SK-N-SH treated with all-trans-retinoic acid at 6 μM for 48 hours (cell line): ENCODE measurements at regions not wholly inside any gene's neighbourhood (a gene's known extent, or its start where the extent isn't known, plus 50 kb on each side); places are given as distances from the start of the nearest gene placed in this dataset.

Experiments used
- ATAC-seq: fragments of 200-7000 bp; cut with Tn5 transposase; 3 replicates; pipeline ENCODE4 v1.9.1; 2020; ENCODE audit warnings: mild to moderate bottlenecking, moderate library complexity
- ARNTL ChIP-seq: fragments of 450-650 bp; formaldehyde crosslinking; IDR thresholded peaks from 2 replicates; pipeline ENCODE4 v1.5.0; 2020; ENCODE audit warnings: low read depth, mild to moderate bottlenecking, moderate library complexity, borderline replicate concordance
- BACH2 ChIP-seq: fragments of 250-450 bp; sonication (Bioruptor Pico); IDR thresholded peaks from 2 replicates; pipeline ENCODE4 v1.9.0; 2021; ENCODE audit warnings: mild to moderate bottlenecking, borderline replicate concordance
- CSDC2 ChIP-seq: fragments of 250-450 bp; sonication (Bioruptor Pico); IDR thresholded peaks from 2 replicates; pipeline ENCODE4 v1.5.0; 2020; ENCODE audit warnings: mild to moderate bottlenecking, moderate library complexity
- ESRRG ChIP-seq: fragments of 250-450 bp; sonication (Bioruptor Pico); IDR thresholded peaks from 2 replicates; pipeline ENCODE4 v1.6.1; 2021; ENCODE audit warnings: mild to moderate bottlenecking
- GLIS3 ChIP-seq: fragments of 250-450 bp; sonication (Bioruptor Pico); IDR thresholded peaks from 2 replicates; pipeline ENCODE4 v1.5.0; 2020; ENCODE audit warnings: mild to moderate bottlenecking, moderate library complexity
- ISL1 ChIP-seq: fragments of 250-450 bp; sonication (Bioruptor Pico); IDR thresholded peaks from 2 replicates; pipeline ENCODE4 v2.1.2; 2022; ENCODE audit warnings: mild to moderate bottlenecking, moderate library complexity
- OSR1 ChIP-seq: fragments of 250-450 bp; sonication (Bioruptor Pico); IDR thresholded peaks from 2 replicates; pipeline ENCODE4 v1.8.0; 2022; ENCODE audit warnings: moderate library complexity, mild to moderate bottlenecking, inconsistent platforms
- PPARA ChIP-seq: fragments of 250-450 bp; sonication (Bioruptor Pico); IDR thresholded peaks from 2 replicates; pipeline ENCODE4 v1.5.0; 2020; ENCODE audit warnings: mild to moderate bottlenecking, borderline replicate concordance
- RARB ChIP-seq: fragments of 250-450 bp; sonication (Bioruptor Pico); IDR thresholded peaks from 2 replicates; pipeline ENCODE4 v1.8.0; 2021; ENCODE audit warnings: mild to moderate bottlenecking, moderate library complexity
- SNAI2 ChIP-seq: fragments of 250-450 bp; sonication (Bioruptor Pico); IDR thresholded peaks from 2 replicates; pipeline ENCODE4 v1.5.0; 2020; ENCODE audit warnings: mild to moderate bottlenecking, moderate library complexity
- TOX ChIP-seq: fragments of 250-450 bp; sonication (Bioruptor Pico); IDR thresholded peaks from 2 replicates; pipeline ENCODE4 v1.8.0; 2021; ENCODE audit warnings: mild to moderate bottlenecking, moderate library complexity, borderline replicate concordance
- ZC3H10 ChIP-seq: fragments of 250-450 bp; sonication (Bioruptor Pico); IDR thresholded peaks from 2 replicates; pipeline ENCODE4 v1.5.1; 2021; ENCODE audit warnings: mild to moderate bottlenecking, moderate library complexity
- ZFP3 ChIP-seq: fragments of 250-450 bp; sonication (Bioruptor Pico); IDR thresholded peaks from 2 replicates; pipeline ENCODE4 v1.5.0; 2020; ENCODE audit warnings: mild to moderate bottlenecking, moderate library complexity
- ZNF565 ChIP-seq: fragments of 450-650 bp; formaldehyde crosslinking; conservative IDR thresholded peaks from 2 replicates; pipeline ENCODE4 v1.5.0; 2020; ENCODE audit warnings: low read depth, mild to moderate bottlenecking, moderate library complexity
- ZNF70 ChIP-seq: fragments of 450-650 bp; formaldehyde crosslinking; IDR thresholded peaks from 2 replicates; pipeline ENCODE4 v1.5.0; 2020; ENCODE audit warnings: mild to moderate bottlenecking, moderate library complexity
- ZNF8 ChIP-seq: fragments of 450-650 bp; formaldehyde crosslinking; IDR thresholded peaks from 2 replicates; pipeline ENCODE4 v1.5.0; 2020; ENCODE audit warnings: mild to moderate bottlenecking, moderate library complexity
- TF ChIP-seq, protein P1 (sequence below): fragments of 250-450 bp; sonication (Bioruptor Pico); IDR thresholded peaks from 2 replicates; pipeline ENCODE4 v1.8.0; 2021; ENCODE audit warnings: low read depth, mild to moderate bottlenecking, moderate library complexity, borderline replicate concordance
- TF ChIP-seq, protein P2 (sequence below): fragments of 250-450 bp; sonication (Bioruptor Pico); IDR thresholded peaks from 2 replicates; pipeline ENCODE4 v1.5.0; 2020; ENCODE audit warnings: mild to moderate bottlenecking, moderate library complexity
- TF ChIP-seq, protein P3 (sequence below): fragments of 250-450 bp; sonication (Bioruptor Pico); IDR thresholded peaks from 2 replicates; pipeline ENCODE4 v1.8.0; 2020; ENCODE audit warnings: mild to moderate bottlenecking, moderate library complexity, borderline replicate concordance
- TF ChIP-seq, protein P4 (sequence below): fragments of 250-450 bp; sonication (Bioruptor Pico); IDR thresholded peaks from 2 replicates; pipeline ENCODE4 v1.5.1; 2021; ENCODE audit warnings: mild to moderate bottlenecking, moderate library complexity
- TF ChIP-seq, protein P5 (sequence below): fragments of 250-450 bp; sonication (Bioruptor Pico); IDR thresholded peaks from 2 replicates; pipeline ENCODE4 v1.5.1; 2020; ENCODE audit warnings: low read depth, mild to moderate bottlenecking, moderate library complexity

DNA sequence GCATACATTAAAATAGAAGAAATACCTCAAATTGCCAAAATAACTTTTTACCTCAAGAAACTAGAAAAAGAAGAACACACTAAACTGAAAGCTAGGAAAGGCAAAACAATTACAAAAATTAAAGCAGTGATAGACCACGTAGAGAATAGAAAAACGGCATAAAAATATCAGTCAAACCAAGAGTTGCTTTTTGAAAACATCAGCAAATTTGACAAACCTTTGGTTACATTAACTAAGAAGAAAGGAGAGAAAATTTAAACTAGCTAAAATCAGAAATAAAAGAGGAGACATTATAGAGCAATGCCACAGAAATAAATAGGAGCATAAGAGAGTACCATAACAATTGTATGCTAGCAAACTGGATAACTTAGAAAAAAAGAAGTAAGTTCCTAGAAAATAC, 553.8 kb downstream of the CCER1 start:
- ATAC-seq, result no peak
- TF ChIP-seq ESRRG (CRISPR knock-in tag) (no peak), ZFP3 (no peak), SNAI2 (CRISPR knock-in tag) (no peak), RARB (CRISPR knock-in tag) (no peak), BACH2 (CRISPR knock-in tag) (no peak), OSR1 (CRISPR knock-in tag) (no peak), ARNTL (CRISPR knock-in tag) (no peak), GLIS3 (no peak), PPARA (CRISPR knock-in tag) (no peak), ZNF8 (CRISPR knock-in tag) (no peak), ZC3H10 (CRISPR knock-in tag) (no peak), ZNF565 (CRISPR knock-in tag) (no peak)
- TF ChIP-seq, protein P1, sequence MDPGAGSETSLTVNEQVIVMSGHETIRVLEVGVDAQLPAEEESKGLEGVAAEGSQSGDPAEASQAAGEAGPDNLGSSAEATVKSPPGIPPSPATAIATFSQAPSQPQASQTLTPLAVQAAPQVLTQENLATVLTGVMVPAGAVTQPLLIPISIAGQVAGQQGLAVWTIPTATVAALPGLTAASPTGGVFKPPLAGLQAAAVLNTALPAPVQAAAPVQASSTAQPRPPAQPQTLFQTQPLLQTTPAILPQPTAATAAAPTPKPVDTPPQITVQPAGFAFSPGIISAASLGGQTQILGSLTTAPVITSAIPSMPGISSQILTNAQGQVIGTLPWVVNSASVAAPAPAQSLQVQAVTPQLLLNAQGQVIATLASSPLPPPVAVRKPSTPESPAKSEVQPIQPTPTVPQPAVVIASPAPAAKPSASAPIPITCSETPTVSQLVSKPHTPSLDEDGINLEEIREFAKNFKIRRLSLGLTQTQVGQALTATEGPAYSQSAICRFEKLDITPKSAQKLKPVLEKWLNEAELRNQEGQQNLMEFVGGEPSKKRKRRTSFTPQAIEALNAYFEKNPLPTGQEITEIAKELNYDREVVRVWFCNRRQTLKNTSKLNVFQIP, result no peak
- TF ChIP-seq, protein P2, sequence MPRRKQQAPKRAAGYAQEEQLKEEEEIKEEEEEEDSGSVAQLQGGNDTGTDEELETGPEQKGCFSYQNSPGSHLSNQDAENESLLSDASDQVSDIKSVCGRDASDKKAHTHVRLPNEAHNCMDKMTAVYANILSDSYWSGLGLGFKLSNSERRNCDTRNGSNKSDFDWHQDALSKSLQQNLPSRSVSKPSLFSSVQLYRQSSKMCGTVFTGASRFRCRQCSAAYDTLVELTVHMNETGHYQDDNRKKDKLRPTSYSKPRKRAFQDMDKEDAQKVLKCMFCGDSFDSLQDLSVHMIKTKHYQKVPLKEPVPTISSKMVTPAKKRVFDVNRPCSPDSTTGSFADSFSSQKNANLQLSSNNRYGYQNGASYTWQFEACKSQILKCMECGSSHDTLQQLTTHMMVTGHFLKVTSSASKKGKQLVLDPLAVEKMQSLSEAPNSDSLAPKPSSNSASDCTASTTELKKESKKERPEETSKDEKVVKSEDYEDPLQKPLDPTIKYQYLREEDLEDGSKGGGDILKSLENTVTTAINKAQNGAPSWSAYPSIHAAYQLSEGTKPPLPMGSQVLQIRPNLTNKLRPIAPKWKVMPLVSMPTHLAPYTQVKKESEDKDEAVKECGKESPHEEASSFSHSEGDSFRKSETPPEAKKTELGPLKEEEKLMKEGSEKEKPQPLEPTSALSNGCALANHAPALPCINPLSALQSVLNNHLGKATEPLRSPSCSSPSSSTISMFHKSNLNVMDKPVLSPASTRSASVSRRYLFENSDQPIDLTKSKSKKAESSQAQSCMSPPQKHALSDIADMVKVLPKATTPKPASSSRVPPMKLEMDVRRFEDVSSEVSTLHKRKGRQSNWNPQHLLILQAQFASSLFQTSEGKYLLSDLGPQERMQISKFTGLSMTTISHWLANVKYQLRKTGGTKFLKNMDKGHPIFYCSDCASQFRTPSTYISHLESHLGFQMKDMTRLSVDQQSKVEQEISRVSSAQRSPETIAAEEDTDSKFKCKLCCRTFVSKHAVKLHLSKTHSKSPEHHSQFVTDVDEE (CRISPR knock-in tag), result no peak
- TF ChIP-seq, protein P3, sequence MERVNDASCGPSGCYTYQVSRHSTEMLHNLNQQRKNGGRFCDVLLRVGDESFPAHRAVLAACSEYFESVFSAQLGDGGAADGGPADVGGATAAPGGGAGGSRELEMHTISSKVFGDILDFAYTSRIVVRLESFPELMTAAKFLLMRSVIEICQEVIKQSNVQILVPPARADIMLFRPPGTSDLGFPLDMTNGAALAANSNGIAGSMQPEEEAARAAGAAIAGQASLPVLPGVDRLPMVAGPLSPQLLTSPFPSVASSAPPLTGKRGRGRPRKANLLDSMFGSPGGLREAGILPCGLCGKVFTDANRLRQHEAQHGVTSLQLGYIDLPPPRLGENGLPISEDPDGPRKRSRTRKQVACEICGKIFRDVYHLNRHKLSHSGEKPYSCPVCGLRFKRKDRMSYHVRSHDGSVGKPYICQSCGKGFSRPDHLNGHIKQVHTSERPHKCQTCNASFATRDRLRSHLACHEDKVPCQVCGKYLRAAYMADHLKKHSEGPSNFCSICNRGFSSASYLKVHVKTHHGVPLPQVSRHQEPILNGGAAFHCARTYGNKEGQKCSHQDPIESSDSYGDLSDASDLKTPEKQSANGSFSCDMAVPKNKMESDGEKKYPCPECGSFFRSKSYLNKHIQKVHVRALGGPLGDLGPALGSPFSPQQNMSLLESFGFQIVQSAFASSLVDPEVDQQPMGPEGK (CRISPR knock-in tag), result no peak

DNA sequence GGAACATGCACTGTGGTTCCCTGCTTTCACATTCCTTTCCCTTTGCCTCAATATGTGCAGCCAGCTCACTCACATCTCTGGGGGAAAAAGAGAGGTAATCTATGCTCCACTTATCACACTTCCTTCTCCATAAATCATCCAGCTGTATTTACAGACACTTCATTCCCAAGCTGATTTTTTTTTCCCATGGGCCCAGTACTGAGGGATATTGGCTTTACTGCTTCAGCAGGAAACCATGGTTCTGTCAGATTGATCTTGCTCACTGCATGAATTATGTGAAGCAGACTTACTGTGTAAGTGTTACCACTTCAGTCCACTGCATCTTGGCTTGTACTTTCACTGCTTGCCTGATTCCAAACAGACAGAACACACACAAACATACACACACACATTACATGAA, 555.6 kb downstream of the CCER1 start:
- no peak for TF ChIP-seq ZNF565 (CRISPR knock-in tag)
- TF ChIP-seq, protein P4, sequence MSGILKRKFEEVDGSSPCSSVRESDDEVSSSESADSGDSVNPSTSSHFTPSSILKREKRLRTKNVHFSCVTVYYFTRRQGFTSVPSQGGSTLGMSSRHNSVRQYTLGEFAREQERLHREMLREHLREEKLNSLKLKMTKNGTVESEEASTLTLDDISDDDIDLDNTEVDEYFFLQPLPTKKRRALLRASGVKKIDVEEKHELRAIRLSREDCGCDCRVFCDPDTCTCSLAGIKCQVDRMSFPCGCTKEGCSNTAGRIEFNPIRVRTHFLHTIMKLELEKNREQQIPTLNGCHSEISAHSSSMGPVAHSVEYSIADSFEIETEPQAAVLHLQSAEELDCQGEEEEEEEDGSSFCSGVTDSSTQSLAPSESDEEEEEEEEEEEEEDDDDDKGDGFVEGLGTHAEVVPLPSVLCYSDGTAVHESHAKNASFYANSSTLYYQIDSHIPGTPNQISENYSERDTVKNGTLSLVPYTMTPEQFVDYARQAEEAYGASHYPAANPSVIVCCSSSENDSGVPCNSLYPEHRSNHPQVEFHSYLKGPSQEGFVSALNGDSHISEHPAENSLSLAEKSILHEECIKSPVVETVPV (CRISPR knock-in tag), result no peak
- no peak for TF ChIP-seq ZNF70 (CRISPR knock-in tag)
- no peak for TF ChIP-seq RARB (CRISPR knock-in tag)
- TF ChIP-seq, protein P1, result no peak
- no peak for TF ChIP-seq SNAI2 (CRISPR knock-in tag)
- no peak for TF ChIP-seq BACH2 (CRISPR knock-in tag)
- TF ChIP-seq ISL1 (CRISPR knock-in tag), result no peak
- no peak for TF ChIP-seq CSDC2
- TF ChIP-seq, protein P5, sequence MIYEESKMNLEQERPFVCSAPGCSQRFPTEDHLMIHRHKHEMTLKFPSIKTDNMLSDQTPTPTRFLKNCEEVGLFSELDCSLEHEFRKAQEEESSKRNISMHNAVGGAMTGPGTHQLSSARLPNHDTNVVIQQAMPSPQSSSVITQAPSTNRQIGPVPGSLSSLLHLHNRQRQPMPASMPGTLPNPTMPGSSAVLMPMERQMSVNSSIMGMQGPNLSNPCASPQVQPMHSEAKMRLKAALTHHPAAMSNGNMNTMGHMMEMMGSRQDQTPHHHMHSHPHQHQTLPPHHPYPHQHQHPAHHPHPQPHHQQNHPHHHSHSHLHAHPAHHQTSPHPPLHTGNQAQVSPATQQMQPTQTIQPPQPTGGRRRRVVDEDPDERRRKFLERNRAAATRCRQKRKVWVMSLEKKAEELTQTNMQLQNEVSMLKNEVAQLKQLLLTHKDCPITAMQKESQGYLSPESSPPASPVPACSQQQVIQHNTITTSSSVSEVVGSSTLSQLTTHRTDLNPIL (CRISPR knock-in tag), result no peak
- TF ChIP-seq TOX, result no peak
- TF ChIP-seq ZC3H10 (CRISPR knock-in tag), result no peak
- no peak for TF ChIP-seq ESRRG (CRISPR knock-in tag)
- ATAC-seq, result no peak
